ENCODE measurements at regions not wholly inside any gene's neighbourhood (a gene's known extent, or its start where the extent isn't known, plus 50 kb on each side); places are given as distances from the start of the nearest gene placed in this dataset.

DNA sequence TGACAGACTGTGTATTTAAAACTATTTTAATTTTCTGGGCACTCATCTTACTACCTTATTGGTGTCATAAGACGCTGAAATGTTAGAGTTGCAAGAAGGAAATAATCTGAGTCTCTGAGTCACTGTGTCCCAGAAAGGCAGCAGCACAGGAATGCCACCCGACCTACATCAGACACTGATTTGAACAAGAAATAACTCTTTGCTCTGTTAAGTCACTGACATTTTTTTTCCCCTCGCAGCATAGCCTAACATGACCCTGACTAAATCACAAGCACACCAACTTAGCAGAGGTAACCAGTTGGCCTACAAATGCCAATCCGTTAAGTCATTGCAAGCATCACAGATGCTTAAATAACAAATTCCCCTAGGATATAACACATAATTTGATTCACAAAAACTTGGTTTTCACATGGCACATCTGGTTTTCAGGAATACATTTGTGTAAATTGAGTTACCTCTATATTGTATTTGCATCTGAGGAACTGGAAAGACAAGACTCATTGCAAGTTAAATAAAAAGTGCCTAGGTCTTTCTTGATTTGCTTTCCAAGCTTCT lies 349.1 kb downstream of the SEC16B start:
- no peak for DNase-seq (ENCODE audit: low read depth)
- in situ Hi-C loops (cut with HindIII; ENCODE audit: low pct_unique_long_range_greater_than_20kb, low sequenced_read_pairs): no loop called here

DNA sequence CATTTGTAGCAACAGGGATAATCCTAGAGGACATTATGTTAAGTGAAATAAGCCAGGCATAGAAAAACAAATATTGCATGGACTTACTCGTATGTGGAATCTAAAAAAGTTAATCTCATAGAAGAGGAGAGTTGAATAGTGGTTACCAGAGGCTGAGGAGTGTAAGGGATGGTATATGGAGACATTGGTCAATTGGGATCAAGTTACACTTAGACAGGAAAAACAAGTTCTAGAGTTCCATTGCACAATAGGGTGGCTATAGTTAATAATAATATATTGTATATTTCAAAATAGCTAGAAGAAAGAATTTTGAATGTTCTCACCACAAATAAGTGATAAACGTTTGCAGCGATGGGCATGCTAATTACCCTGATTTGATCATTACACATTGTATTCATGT lies 354.6 kb downstream of the SEC16B start:
- no peak for DNase-seq (ENCODE audit: low read depth)
- in situ Hi-C loops (cut with HindIII; ENCODE audit: low pct_unique_long_range_greater_than_20kb, low sequenced_read_pairs): no loop called here

DNA sequence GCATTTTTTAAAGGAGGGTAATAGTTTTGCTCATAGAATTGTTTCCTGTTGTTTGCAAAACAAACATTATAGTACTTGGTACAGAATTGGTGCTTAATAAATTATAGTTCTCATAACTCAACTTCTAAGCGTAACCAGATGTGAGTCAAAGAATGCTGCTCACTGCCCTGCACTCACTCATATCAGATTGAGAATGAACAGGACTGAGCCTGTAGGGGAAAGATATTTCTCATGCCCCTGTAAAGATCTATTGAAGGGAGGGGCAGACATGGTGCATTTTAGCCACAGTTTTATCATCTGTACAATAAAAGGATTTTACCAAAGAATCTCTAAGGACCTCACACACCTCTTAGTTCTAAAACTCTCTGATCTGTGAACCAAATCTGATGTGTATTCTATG lies 358.5 kb downstream of the SEC16B start:
- in situ Hi-C loops (cut with HindIII; ENCODE audit: low pct_unique_long_range_greater_than_20kb, low sequenced_read_pairs): no loop called here
- no peak for DNase-seq (ENCODE audit: low read depth)

DNA sequence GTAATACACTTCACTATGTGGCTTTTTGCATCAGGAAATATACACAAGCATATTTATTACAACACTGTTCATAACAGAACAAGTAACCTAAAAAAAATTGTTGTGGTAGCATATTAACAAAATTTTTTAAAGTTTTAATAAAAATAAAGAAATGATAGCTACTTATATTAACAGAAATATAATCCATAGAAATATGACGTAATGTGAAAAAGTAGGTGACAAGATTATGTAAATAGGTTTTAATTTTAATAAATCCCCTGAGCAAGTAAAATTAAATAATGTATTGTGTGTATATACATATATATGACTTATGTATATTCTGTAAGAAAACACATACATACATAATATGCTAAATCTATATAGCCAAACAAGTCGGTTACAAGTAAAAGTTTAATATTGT lies 359.9 kb downstream of the SEC16B start:
- in situ Hi-C loops (cut with HindIII; ENCODE audit: low pct_unique_long_range_greater_than_20kb, low sequenced_read_pairs): no loop called here
- no peak for DNase-seq (ENCODE audit: low read depth)

DNA sequence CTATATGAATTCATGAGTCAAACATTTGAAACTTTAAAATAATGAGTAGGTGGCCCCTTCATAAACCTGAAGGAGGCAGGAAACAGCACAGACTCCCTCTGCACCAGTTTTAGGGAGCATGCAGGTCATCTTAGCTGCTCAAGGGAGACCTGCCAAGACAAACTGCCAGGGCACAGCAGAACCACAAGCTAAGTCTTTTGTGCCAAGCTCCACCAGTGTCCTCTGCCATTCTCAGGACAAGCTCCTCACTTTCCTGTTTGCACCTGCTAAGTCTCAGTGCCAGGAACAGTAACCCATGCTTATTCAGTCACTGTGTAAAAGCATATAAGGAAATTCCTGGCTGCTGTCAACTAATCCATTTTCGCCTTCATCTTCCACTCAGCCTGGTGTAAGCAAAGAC lies 368.9 kb downstream of the SEC16B start:
- DNase-seq (ENCODE audit: low read depth): no peak
- in situ Hi-C loops (cut with HindIII; ENCODE audit: low pct_unique_long_range_greater_than_20kb, low sequenced_read_pairs): no loop called here

DNA sequence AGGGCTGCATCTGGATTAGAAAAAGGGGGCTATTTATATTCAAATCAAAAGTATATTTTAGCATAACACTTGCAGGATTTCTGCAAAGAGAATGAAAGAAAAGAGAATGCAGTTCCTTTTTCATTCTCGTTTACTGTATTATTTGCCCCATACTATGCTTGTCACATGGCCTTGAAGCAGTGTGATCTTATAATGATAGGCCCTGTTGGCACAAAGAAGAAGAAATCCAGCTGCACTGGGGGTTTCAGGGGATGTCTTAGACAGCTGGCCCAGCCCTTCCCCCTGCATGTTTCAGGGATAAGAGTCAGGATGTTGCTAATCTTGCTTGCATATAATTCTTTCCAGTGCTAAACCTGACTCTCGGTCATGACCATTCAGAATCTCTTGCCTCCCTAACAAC lies 369.5 kb downstream of the SEC16B start:
- DNase-seq (ENCODE audit: low read depth): no peak
- in situ Hi-C loops (cut with HindIII; ENCODE audit: low pct_unique_long_range_greater_than_20kb, low sequenced_read_pairs): no loop called here

DNA sequence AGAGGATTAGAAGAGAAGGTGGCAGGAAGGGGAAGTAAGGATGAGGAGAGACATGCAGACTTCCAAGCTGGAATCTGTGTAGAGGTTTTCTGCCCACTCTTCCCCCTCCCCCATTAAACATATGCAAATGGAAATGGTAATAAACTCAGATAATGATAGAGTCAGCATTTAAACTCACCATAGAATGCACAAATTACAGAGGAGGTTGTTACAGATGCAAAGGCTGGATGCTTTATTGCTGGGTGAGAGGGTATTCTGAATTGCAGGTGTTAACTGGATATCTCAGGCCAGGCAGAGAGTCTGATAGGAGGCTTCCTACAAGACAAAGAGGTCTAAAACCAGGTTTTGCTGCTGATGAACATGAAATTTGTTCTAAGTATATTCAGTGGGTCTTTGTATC lies 372.5 kb downstream of the SEC16B start:
- DNase-seq (ENCODE audit: low read depth): no peak
- in situ Hi-C loops (cut with HindIII; ENCODE audit: low pct_unique_long_range_greater_than_20kb, low sequenced_read_pairs): no loop called here

DNA sequence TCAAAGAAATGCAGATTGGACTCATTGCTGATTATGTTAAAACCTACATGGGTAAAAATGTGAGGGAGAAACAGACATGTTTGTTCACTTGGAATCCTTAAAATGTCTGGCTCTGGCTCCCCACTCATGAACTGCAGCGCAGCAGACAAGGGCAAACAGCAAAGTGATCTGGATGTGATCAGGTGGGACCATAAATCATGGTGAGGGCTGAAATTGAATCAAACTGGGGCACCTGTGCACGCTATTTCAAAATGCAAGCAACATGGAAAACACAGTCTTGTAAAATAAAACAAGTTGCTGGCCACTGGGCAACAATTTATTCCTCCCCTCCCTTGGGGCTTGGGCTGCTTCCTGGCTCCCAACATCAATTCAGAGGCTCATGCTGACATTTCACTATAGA lies 373.4 kb downstream of the SEC16B start:
- in situ Hi-C loops (cut with HindIII; ENCODE audit: low pct_unique_long_range_greater_than_20kb, low sequenced_read_pairs): no loop called here
- no peak for DNase-seq (ENCODE audit: low read depth)

DNA sequence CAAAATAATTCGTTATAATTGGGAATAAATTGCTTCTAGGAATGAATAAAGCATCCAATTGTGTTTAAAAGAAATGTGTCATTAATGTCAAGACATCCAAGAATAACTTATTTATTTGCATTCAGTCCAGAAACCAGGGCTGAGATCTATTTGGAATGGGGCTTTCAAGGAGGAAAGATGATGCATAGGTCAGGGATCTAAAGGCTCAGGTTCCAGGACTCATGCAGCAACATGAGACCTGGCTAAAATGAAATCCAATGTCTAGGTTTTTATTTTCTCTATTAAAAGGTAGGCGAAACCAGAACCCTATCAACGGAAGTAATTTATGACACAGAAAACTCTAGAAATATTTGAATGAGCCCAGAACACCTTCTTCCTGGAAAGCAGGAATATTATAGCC lies 376.8 kb downstream of the SEC16B start:
- no peak for DNase-seq (ENCODE audit: low read depth)
- in situ Hi-C loops (cut with HindIII; ENCODE audit: low pct_unique_long_range_greater_than_20kb, low sequenced_read_pairs): no loop called here

DNA sequence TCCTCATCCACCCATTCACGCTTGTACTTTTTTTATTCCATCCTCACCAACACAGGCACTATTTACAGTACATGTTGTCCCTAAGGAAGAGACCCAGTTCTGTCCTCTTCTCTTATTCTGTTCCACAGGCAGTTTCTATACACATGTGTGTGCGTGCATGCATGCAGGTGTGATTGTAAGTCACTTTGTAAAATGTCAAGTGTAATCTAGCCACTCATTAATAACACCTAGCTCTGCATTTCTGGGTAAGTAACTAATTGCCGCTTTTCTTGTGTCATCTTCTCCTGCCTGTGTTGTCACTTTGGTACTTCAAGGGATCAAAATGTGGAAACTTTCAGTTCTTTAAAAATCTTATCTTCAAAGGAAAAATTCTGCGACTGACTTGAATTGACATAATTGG lies 377.2 kb downstream of the SEC16B start:
- no peak for DNase-seq (ENCODE audit: low read depth)
- in situ Hi-C loops (cut with HindIII; ENCODE audit: low pct_unique_long_range_greater_than_20kb, low sequenced_read_pairs): no loop called here

DNA sequence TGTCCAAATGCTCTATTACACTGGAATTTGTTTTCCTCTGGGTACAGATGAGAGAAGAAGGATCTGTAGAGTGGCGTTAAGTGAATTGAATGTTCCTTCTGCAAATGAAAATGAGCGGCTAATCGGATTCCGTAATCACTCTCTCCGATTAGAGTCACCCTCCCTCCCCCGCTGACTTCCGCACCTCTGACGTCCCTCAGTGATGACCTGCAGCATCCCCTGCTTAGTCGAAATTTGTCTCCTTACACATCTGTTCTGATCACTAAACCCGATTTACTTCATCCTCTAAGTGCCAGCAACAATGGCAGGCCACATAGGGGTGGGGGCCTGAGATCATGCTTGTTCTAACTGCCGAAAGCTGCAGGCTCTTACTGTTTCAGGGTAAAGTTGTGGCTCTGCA lies 378.7 kb downstream of the SEC16B start:
- in situ Hi-C loops (cut with HindIII; ENCODE audit: low pct_unique_long_range_greater_than_20kb, low sequenced_read_pairs): no loop called here
- DNase-seq (ENCODE audit: low read depth): no peak

DNA sequence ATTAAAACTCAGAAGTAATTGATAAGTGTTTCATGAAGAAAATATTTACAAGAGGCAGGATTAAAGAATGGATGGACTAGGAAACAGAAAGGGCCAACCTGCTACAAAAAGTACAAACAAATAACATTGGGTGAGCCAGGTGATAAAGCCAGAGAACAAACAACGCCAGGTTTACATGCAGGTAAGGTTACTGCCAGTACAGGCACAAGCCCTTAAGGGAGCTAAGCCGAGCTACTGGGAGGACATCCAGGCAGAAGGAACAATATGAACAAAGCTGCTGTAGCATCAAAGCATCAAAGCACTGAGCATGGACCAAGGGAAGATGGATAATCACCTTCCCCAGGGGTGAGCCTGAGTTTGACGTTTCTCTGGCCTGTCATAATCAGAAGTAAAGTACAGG lies 380.7 kb downstream of the SEC16B start:
- in situ Hi-C loops (cut with HindIII; ENCODE audit: low pct_unique_long_range_greater_than_20kb, low sequenced_read_pairs): no loop called here
- no peak for DNase-seq (ENCODE audit: low read depth)

DNA sequence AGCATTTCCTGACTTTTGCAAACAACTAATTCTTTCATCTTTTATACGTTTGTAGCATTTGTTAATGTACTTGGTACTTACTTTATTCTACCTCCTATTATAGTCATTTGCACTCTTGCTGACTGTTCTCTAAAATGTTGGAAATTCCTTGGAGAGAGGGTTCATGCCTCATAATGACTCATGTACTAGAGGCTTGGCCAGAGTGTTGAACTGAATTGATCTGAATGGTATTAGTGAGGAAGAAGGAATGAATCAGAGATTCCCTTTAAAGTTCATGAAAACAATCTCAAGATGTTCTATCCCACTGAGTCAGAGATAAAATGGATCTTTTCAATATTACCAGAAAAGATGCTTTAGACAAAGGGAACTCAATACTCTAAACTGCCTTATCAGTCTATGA lies 383.4 kb downstream of the SEC16B start:
- DNase-seq (ENCODE audit: low read depth): no peak
- in situ Hi-C loops (cut with HindIII; ENCODE audit: low pct_unique_long_range_greater_than_20kb, low sequenced_read_pairs): no loop called here

DNA sequence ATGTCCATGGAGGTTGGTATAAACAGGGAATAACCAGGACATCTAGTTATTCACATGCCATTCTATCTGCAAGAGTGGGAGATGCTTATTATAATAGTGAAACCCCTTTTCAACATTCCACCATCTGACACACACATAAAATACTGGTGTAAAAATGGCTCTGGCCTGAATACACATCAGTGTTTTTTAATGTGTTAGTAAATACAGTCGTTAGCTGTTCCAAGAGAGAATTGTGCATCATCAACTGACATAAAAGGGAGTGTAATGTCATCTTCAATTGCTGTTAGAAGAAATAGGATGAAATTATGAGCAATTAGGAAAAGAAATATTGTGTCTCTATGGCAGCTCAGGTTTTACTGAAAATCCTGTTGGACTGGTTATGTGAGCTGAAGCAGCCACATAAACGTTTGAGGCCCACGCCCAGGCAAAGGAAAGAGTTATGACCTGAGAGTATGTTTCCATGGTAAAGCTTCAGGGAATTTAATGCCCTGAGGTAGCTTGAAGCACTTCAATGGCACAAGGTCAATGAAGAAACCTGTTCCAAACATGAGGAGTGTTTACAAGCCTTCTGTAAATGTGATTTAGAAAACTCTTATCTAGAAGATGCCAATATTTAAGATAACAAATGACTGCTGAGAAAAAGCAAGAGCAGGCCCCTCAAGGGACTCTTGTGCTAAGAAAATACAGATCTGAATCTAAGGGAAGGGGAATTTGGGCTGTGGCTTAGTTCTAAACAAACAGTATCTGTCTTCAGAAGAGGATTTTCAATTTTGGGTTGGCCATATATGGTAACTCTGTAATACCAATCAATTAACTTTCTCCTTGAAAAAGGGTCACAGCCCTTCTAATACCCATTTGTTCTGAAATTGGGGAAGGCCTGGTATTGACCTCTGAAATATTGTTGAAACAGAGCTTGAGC lies 384.3 kb downstream of the SEC16B start:
- no peak for DNase-seq (ENCODE audit: low read depth)
- in situ Hi-C loops (cut with HindIII; ENCODE audit: low pct_unique_long_range_greater_than_20kb, low sequenced_read_pairs): no loop called here

DNA sequence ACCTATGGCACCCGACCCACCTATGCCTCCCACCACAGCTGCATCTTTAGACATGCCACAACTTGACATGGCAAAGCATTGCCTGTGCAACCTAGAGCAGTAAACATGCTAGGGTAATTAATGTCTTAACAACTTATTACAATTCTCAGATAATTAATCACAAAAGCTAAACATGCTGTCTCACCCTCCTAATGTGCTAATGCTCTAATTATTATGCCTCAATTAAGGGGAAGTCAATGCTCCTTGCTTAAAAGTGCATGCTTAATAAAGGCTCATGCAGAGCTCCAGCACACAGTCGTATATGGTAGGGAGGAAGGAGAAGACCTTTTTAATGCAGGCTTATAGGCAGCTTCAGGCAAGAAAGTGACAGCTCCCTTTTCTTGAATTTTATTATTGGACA lies 396.0 kb downstream of the SEC16B start:
- no peak for DNase-seq (ENCODE audit: low read depth)
- in situ Hi-C loops (cut with HindIII; ENCODE audit: low pct_unique_long_range_greater_than_20kb, low sequenced_read_pairs): no loop called here

DNA sequence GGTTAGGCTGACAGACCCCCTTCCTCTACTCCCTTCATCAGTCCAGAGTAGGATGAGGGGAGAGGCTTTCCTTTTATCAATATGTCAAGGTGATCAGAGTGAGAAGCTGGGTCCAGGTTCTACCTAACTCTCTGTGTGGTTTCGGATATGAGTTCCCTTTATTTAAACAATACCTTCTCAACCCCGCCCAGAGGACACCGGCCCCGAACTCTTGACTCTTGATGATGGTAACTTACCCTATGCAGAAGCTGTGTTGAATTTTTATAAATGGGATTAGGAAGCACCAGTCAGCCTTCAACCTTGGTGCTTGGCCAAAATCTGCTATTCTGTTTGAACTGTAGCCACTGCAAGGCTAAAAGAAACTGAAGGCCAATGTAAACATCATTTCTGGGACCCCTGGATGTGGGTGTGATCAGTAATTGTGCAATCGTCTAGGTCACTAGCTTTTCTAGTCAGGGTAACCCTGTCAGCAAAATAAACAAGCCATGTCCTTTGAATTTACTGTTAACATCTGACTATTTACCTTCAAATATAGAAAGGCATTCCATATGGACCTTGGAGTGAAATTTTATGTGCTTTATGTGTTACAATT lies 398.3 kb downstream of the SEC16B start:
- in situ Hi-C loops (cut with HindIII; ENCODE audit: low pct_unique_long_range_greater_than_20kb, low sequenced_read_pairs): no loop called here

DNA sequence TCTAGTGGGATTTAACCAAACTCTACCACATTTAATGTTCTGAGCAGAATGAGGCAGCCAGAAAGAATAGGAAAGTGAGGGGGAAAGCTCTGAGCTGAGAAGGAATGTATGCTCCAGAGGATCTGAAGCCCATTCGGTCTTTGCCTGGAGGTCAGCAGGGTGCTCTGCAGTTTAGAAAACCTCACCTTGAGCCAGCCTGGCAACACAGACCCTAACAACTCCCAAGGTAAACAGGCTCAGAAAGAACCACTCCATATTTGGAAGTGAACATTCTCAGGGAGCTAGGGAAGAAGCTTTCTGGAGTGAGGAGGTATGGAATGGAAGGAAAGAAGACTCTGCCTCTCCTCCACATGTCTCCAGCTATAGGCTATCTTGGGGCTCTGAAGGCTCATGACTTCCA lies 398.8 kb downstream of the SEC16B start:
- in situ Hi-C loops (cut with HindIII; ENCODE audit: low pct_unique_long_range_greater_than_20kb, low sequenced_read_pairs): no loop called here
- no peak for DNase-seq (ENCODE audit: low read depth)

More for the DNA sequence above, 398.3 kb downstream of the SEC16B start:
- no peak for DNase-seq (ENCODE audit: low read depth)

DNA sequence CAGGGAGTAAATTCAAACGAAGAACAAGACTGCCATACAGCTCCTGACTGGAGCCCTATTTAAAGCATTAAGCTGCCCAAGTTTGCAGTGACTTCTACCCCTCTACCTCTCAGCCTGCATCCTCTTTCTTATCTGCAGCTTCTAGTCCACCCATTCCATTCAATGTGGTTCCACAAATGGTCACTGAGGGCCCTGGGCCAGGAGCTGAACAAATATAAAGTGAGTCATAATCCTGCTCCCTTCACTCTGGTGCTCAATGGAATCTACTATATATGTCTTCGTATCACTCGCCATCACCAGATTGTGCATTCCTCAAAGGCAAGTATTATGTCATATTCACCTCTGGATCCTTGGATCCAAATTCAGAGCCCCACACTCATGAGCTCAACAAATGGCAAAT lies 398.7 kb downstream of the BRINP2 start:
- DNase-seq (ENCODE audit: low read depth): no peak
- in situ Hi-C loops (cut with HindIII; ENCODE audit: low pct_unique_long_range_greater_than_20kb, low sequenced_read_pairs): no loop called here

DNA sequence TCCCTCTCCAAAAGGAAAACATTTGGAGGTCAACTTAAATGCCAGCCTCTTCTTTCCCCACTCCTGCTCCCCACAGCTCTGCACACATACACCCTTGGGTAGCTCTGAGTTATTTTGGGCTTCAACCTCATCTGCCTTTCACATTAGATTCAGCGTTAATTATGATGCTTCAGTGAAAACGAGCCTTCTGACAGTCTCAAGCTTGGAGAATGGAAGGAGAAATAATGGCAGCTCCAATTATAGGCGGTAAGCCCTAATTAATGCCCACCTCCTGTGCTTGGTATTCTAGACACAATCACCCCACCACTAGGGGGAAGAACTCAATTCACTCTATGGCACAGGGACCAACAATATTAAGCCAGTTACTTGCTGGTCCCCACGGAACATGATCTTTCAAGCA lies 397.9 kb downstream of the BRINP2 start:
- in situ Hi-C loops (cut with HindIII; ENCODE audit: low pct_unique_long_range_greater_than_20kb, low sequenced_read_pairs): no loop called here
- no peak for DNase-seq (ENCODE audit: low read depth)

DNA sequence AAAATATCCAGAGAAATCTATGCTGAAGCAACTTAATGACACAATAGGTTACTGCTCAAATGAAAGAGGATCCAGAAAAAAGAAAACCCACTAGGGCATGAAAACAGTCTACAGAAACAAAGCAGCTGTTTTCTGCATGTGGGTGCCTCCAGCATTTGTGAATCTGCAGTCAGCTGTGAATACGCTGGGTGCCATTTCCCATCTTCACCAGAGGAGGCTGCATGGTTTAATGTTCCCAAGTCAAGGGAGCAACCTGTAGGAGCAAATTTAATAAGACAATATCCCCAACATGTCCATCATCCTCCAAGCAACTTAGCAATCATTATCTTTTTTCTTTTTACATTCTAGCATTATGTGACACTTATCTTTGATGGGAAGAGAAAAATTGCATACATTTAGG lies 396.6 kb downstream of the BRINP2 start:
- in situ Hi-C loops (cut with HindIII; ENCODE audit: low pct_unique_long_range_greater_than_20kb, low sequenced_read_pairs): no loop called here
- no peak for DNase-seq (ENCODE audit: low read depth)
